K562 (cell line): ENCODE measurements at regions not wholly inside any gene's neighbourhood (a gene's known extent, or its start where the extent isn't known, plus 50 kb on each side); places are given as distances from the start of the nearest gene placed in this dataset.

ENCODE experiments used
- ATAC-seq: fragments of 200-7000 bp; cut with Tn5 transposase; 3 replicates; pipeline ENCODE4 v1.9.1; 2020; ENCODE audit warnings: moderate library complexity
- BruUV-seq: library from RNA; stranded (reverse); fragments of 400-500 nt; replicated peaks from 2 replicates; lab custom pipeline; 2021; lab: Mats Ljungman, UMichigan
- CTCF ChIA-PET: fragments of 300-600 bp; formaldehyde crosslinking; extraction: SDS; loops from one replicate; lab custom pipeline; 2021; ENCODE audit warnings: low intra/inter-chr PET ratio; lab: Yijun Ruan, JAX
- POLR2A ChIA-PET: fragments of 300-600, 350-650 bp; sonication (Branson Sonifier 250); formaldehyde crosslinking; extraction: SDS; loops from one replicate; lab custom pipeline; 2021; ENCODE audit warnings: antibody characterized with exemption, inconsistent platforms; lab: Yijun Ruan, JAX
- DNase-seq, 4 experiments: peaks; one replicate each; pipeline versions ENCODE4 v3.0.0 to v3.0.0-alpha.2; 2011 to 2018; ENCODE audit warnings: low spot score in 3 of 4, mixed read lengths in 3 of 4; ENCODE audit errors: extremely low read depth in 1 of 4
- FAIRE-seq: peaks from 2 replicates; lab custom pipeline; 2011; peaks lifted over from hg19 to GRCh38; lab: Jason Lieb, UNC
- H2AFZ ChIP-seq: 2 replicates; pipeline ENCODE4 v1.6.0; 2011; ENCODE audit warnings: low read depth, low read length, control low read depth, inconsistent platforms
- H3K27ac ChIP-seq: fragments of 200-600 bp; 3 replicates; pipeline ENCODE4 v1.8.0; 2011; ENCODE audit warnings: low read depth, mild to moderate bottlenecking, control low read depth, inconsistent platforms, low read length, moderate library complexity, mixed read lengths; ENCODE audit errors: extremely low read depth
- H3K27me3 ChIP-seq, 2 experiments: fragments of 300-600 bp in 1 of 2; 2 replicates in 1 of 2; 3 replicates in 1 of 2; pipeline versions ENCODE4 v1.6.0 to v1.8.0; 2011; ENCODE audit warnings: inconsistent platforms in 2 of 2, low read length in 2 of 2, mild to moderate bottlenecking in 1 of 2, mixed read lengths in 1 of 2, moderate library complexity in 1 of 2; ENCODE audit not compliant: control insufficient read depth in 2 of 2, insufficient read depth in 2 of 2
- H3K36me3 ChIP-seq: fragments of 300-600 bp; 3 replicates; pipeline ENCODE4 v1.8.0; 2011; ENCODE audit warnings: mild to moderate bottlenecking, low read length, inconsistent platforms; ENCODE audit not compliant: control insufficient read depth, insufficient read depth
- H3K4me1 ChIP-seq, 2 experiments: fragments of 200-600 bp in 1 of 2; replicated peaks in 1 of 2; 2 replicates in 1 of 2; 3 replicates in 1 of 2; pipeline versions ENCODE4 v1.5.1 to v1.8.0; 2011; ENCODE audit warnings: inconsistent platforms in 2 of 2, low read length in 2 of 2, mild to moderate bottlenecking in 1 of 2, mixed read lengths in 1 of 2, moderate library complexity in 1 of 2; ENCODE audit not compliant: control insufficient read depth in 2 of 2, insufficient read depth in 2 of 2
- H3K4me2 ChIP-seq: 2 replicates; pipeline ENCODE4 v1.6.1; 2011; ENCODE audit warnings: low read length, control low read depth, inconsistent platforms, mixed read lengths; ENCODE audit not compliant: insufficient read depth
- H3K4me3 ChIP-seq: fragments of 200-600 bp; sonication (generic), shearing (Covaris generic); 2 replicates; pipeline ENCODE4 v1.5.1; 2016; ENCODE audit warnings: control low read depth, inconsistent platforms
- H3K79me2 ChIP-seq: fragments of 200-600 bp; 3 replicates; pipeline ENCODE4 v1.8.0; 2011; ENCODE audit warnings: low read length, inconsistent platforms; ENCODE audit not compliant: control insufficient read depth, insufficient read depth
- H3K9ac ChIP-seq, 2 experiments: 2 replicates each; pipeline versions ENCODE4 v1.6.0 to v1.6.1; 2011; ENCODE audit warnings: low read depth in 2 of 2, low read length in 2 of 2, control low read depth in 1 of 2, inconsistent platforms in 1 of 2, mild to moderate bottlenecking in 1 of 2, mixed read lengths in 1 of 2; ENCODE audit not compliant: insufficient read depth in 1 of 2
- H3K9me1 ChIP-seq: one replicate; pipeline ENCODE4 v1.6.0; 2011; ENCODE audit warnings: inconsistent platforms, mild to moderate bottlenecking, low read length, moderate library complexity; ENCODE audit not compliant: control insufficient read depth, insufficient read depth
- H3K9me3 ChIP-seq: replicated peaks from 2 replicates; pipeline ENCODE4 v1.5.1; 2011; ENCODE audit warnings: low read depth, low read length, inconsistent platforms; ENCODE audit not compliant: control insufficient read depth, insufficient read depth
- H4K20me1 ChIP-seq: replicated peaks from 2 replicates; pipeline ENCODE4 v1.6.1; 2011; ENCODE audit warnings: low read length, inconsistent platforms, mixed read lengths; ENCODE audit not compliant: control insufficient read depth, insufficient read depth
- ESRRB ChIP-seq: fragments of 250-450 bp; sonication (Bioruptor Pico); IDR thresholded peaks from 2 replicates; pipeline ENCODE4 v1.5.0; 2020; ENCODE audit warnings: mild to moderate bottlenecking, moderate library complexity, borderline replicate concordance
- ETS2 ChIP-seq: IDR thresholded peaks from 2 replicates; pipeline ENCODE4 v1.6.1; 2016; ENCODE audit warnings: borderline replicate concordance, missing genetic modification characterization, mild to moderate bottlenecking, moderate library complexity, missing compliant biosample characterization; ENCODE audit not compliant: poor library complexity, severe bottlenecking
- FOXK2 ChIP-seq, 2 experiments: fragments of 450-650 bp; IDR thresholded peaks in 1 of 2; conservative IDR thresholded peaks in 1 of 2; 2 replicates each; pipeline ENCODE4 v1.6.1; 2016; ENCODE audit warnings: low read depth in 2 of 2, mild to moderate bottlenecking in 1 of 2
- GATAD2A ChIP-seq: fragments of 450-650 bp; IDR thresholded peaks from 2 replicates; pipeline ENCODE4 v1.6.1; 2017
- HMG20A ChIP-seq: fragments of 450-650 bp; formaldehyde crosslinking; conservative IDR thresholded peaks from 2 replicates; pipeline ENCODE4 v1.4.0; 2020; ENCODE audit warnings: mild to moderate bottlenecking, mixed read lengths
- LCOR ChIP-seq: sonication (generic); formaldehyde crosslinking; IDR thresholded peaks from 2 replicates; pipeline ENCODE4 v1.8.0; 2022; ENCODE audit warnings: mild to moderate bottlenecking, missing genetic modification reagents
- NFXL1 ChIP-seq: fragments of 450-650 bp; formaldehyde crosslinking; IDR thresholded peaks from 2 replicates; pipeline ENCODE4 v1.4.0; 2021; ENCODE audit warnings: mild to moderate bottlenecking
- NKRF ChIP-seq: fragments of 450-650 bp; IDR thresholded peaks from 2 replicates; pipeline ENCODE4 v1.6.1; 2016; ENCODE audit warnings: borderline replicate concordance
- ZBTB11 ChIP-seq, 3 experiments: fragments of 200-800 bp in 1 of 3; fragments of 250-450 bp in 1 of 3; fragments of 450-650 bp in 1 of 3; sonication (Bioruptor Pico) in 1 of 3; sonication (Bioruptor generic) in 1 of 3; formaldehyde crosslinking in 1 of 3; IDR thresholded peaks; 2 replicates each; pipeline versions ENCODE4 v1.6.1 to v1.8.0; 2016 to 2022; ENCODE audit warnings: mild to moderate bottlenecking in 2 of 3, missing genetic modification characterization in 2 of 3, missing compliant biosample characterization in 1 of 3, moderate library complexity in 1 of 3
- ZNF668 ChIP-seq: fragments of 250-450 bp; sonication (Bioruptor Pico); IDR thresholded peaks from 2 replicates; pipeline ENCODE4 v1.8.0; 2022; ENCODE audit warnings: mild to moderate bottlenecking, inconsistent platforms
- WGBS: fragments of 100-300 bp; shearing (Covaris generic); methylation state at CpG from one replicate; pipeline ENCODE4 v1.1.6; 2016; ENCODE audit warnings: low coverage, mixed read lengths; ENCODE audit not compliant: insufficient coverage; ENCODE audit errors: missing lambda C conversion rate; 5-methylcytosine and 5-hydroxymethylcytosine counted together
- in situ Hi-C: fragments of 300-500 bp; cut with MboI; formaldehyde crosslinking; loops from 4 replicates; pipeline ENCODE4 v1.15.0; 2018; ENCODE audit warnings: inconsistent platforms, mixed read lengths
- intact Hi-C: fragments of 100-400 bp; cut with micrococcal nuclease; formaldehyde crosslinking; loops from 2 replicates; pipeline ENCODE4 v1.14.2; 2022

- TF ChIP-seq ZBTB11 (CRISPR knock-in tag; IDR thresholded peaks at IDR 0.05) (no peak), ETS2 (no peak)
These were observed 246.9 kb downstream of the IRS1 start (continued) for GRCh38 chr2:226552571-226553285.

GRCh38 chr2:226551522-226552250 is 247.9 kb downstream of the IRS1 start:
- no TSS peak for BruUV-seq
- FAIRE-seq: no peak
- Histone ChIP-seq H3K9me3 (no peaks in the 10 kb centered on the region), H2AFZ (no peak overlapping the region), H4K20me1 (no peaks in the 10 kb centered on the region), H3K79me2 (no peaks in the 10 kb centered on the region), H3K36me3 (no peaks in the 10 kb centered on the region), H3K27me3 (no peaks in the 10 kb centered on the region), H3K9ac (no peak overlapping the region), H3K4me1 (no peaks in the 10 kb centered on the region), H3K4me3 (no peak overlapping the region), H3K27ac (no peak overlapping the region), H3K4me2 (no peak overlapping the region), H3K9me1 (no peaks in the 10 kb centered on the region)
- in situ Hi-C loops: no loop called here
- CTCF ChIA-PET: interaction anchor here (0.8 kb wide), 1 partner anchor 527 kb away, joined by 3 read pairs; no protein-coding TSS in a partner anchor
- WGBS: 0% methylated on average over 2 of the region's 3 CpGs
- no peak for ATAC-seq
- POLR2A ChIA-PET: no interaction called here
- no peak for DNase-seq
- intact Hi-C loops: no loop called here
- TF ChIP-seq ESRRB (CRISPR knock-in tag): no peak
- no peak for TF ChIP-seq ZNF668 (CRISPR knock-in tag)
- no peak for TF ChIP-seq NFXL1 (CRISPR knock-in tag)
- no peak for TF ChIP-seq NKRF
- TF ChIP-seq FOXK2 (conservative IDR thresholded peaks at IDR 0.05 in 1 of 2, IDR thresholded peaks at IDR 0.05 in 1 of 2; ENCODE audit: low read depth in 2 of 2): no peak
- no peak for TF ChIP-seq GATAD2A
- no peak for TF ChIP-seq LCOR (CRISPR knock-in tag)
- TF ChIP-seq HMG20A: no peak
